K562 (cell line): ENCODE measurements at regions not wholly inside any gene's neighbourhood (a gene's known extent, or its start where the extent isn't known, plus 50 kb on each side); places are given as distances from the start of the nearest gene placed in this dataset.

Experiments used
- ATAC-seq: fragments of 200-7000 bp; cut with Tn5 transposase; 3 replicates; pipeline ENCODE4 v1.9.1; 2020; ENCODE audit warnings: moderate library complexity
- BruUV-seq: library from RNA; stranded (reverse); fragments of 400-500 nt; replicated peaks from 2 replicates; lab custom pipeline; 2021; lab: Mats Ljungman, UMichigan
- CTCF ChIA-PET: fragments of 300-600 bp; formaldehyde crosslinking; extraction: SDS; loops from one replicate; lab custom pipeline; 2021; ENCODE audit warnings: low intra/inter-chr PET ratio; lab: Yijun Ruan, JAX
- POLR2A ChIA-PET: fragments of 300-600, 350-650 bp; sonication (Branson Sonifier 250); formaldehyde crosslinking; extraction: SDS; loops from one replicate; lab custom pipeline; 2021; ENCODE audit warnings: antibody characterized with exemption, inconsistent platforms; lab: Yijun Ruan, JAX
- DNase-seq, 4 experiments: peaks; one replicate each; pipeline versions ENCODE4 v3.0.0 to v3.0.0-alpha.2; 2011 to 2018; ENCODE audit warnings: low spot score in 3 of 4, mixed read lengths in 3 of 4; ENCODE audit errors: extremely low read depth in 1 of 4
- FAIRE-seq: peaks from 2 replicates; lab custom pipeline; 2011; peaks lifted over from hg19 to GRCh38; lab: Jason Lieb, UNC
- H2AFZ ChIP-seq: 2 replicates; pipeline ENCODE4 v1.6.0; 2011; ENCODE audit warnings: low read depth, low read length, control low read depth, inconsistent platforms
- H3K27ac ChIP-seq: fragments of 200-600 bp; 3 replicates; pipeline ENCODE4 v1.8.0; 2011; ENCODE audit warnings: low read depth, mild to moderate bottlenecking, control low read depth, inconsistent platforms, low read length, moderate library complexity, mixed read lengths; ENCODE audit errors: extremely low read depth
- H3K27me3 ChIP-seq, 2 experiments: fragments of 300-600 bp in 1 of 2; 2 replicates in 1 of 2; 3 replicates in 1 of 2; pipeline versions ENCODE4 v1.6.0 to v1.8.0; 2011; ENCODE audit warnings: inconsistent platforms in 2 of 2, low read length in 2 of 2, mild to moderate bottlenecking in 1 of 2, mixed read lengths in 1 of 2, moderate library complexity in 1 of 2; ENCODE audit not compliant: control insufficient read depth in 2 of 2, insufficient read depth in 2 of 2
- H3K36me3 ChIP-seq: fragments of 300-600 bp; 3 replicates; pipeline ENCODE4 v1.8.0; 2011; ENCODE audit warnings: mild to moderate bottlenecking, low read length, inconsistent platforms; ENCODE audit not compliant: control insufficient read depth, insufficient read depth
- H3K4me1 ChIP-seq, 2 experiments: fragments of 200-600 bp in 1 of 2; replicated peaks in 1 of 2; 2 replicates in 1 of 2; 3 replicates in 1 of 2; pipeline versions ENCODE4 v1.5.1 to v1.8.0; 2011; ENCODE audit warnings: inconsistent platforms in 2 of 2, low read length in 2 of 2, mild to moderate bottlenecking in 1 of 2, mixed read lengths in 1 of 2, moderate library complexity in 1 of 2; ENCODE audit not compliant: control insufficient read depth in 2 of 2, insufficient read depth in 2 of 2
- H3K4me2 ChIP-seq: 2 replicates; pipeline ENCODE4 v1.6.1; 2011; ENCODE audit warnings: low read length, control low read depth, inconsistent platforms, mixed read lengths; ENCODE audit not compliant: insufficient read depth
- H3K4me3 ChIP-seq: fragments of 200-600 bp; sonication (generic), shearing (Covaris generic); 2 replicates; pipeline ENCODE4 v1.5.1; 2016; ENCODE audit warnings: control low read depth, inconsistent platforms
- H3K79me2 ChIP-seq: fragments of 200-600 bp; 3 replicates; pipeline ENCODE4 v1.8.0; 2011; ENCODE audit warnings: low read length, inconsistent platforms; ENCODE audit not compliant: control insufficient read depth, insufficient read depth
- H3K9ac ChIP-seq, 2 experiments: 2 replicates each; pipeline versions ENCODE4 v1.6.0 to v1.6.1; 2011; ENCODE audit warnings: low read depth in 2 of 2, low read length in 2 of 2, control low read depth in 1 of 2, inconsistent platforms in 1 of 2, mild to moderate bottlenecking in 1 of 2, mixed read lengths in 1 of 2; ENCODE audit not compliant: insufficient read depth in 1 of 2
- H3K9me1 ChIP-seq: one replicate; pipeline ENCODE4 v1.6.0; 2011; ENCODE audit warnings: inconsistent platforms, mild to moderate bottlenecking, low read length, moderate library complexity; ENCODE audit not compliant: control insufficient read depth, insufficient read depth
- H3K9me3 ChIP-seq: replicated peaks from 2 replicates; pipeline ENCODE4 v1.5.1; 2011; ENCODE audit warnings: low read depth, low read length, inconsistent platforms; ENCODE audit not compliant: control insufficient read depth, insufficient read depth
- H4K20me1 ChIP-seq: replicated peaks from 2 replicates; pipeline ENCODE4 v1.6.1; 2011; ENCODE audit warnings: low read length, inconsistent platforms, mixed read lengths; ENCODE audit not compliant: control insufficient read depth, insufficient read depth
- ARID3B ChIP-seq: fragments of 250-450 bp; sonication (Bioruptor Pico); IDR thresholded peaks from 2 replicates; pipeline ENCODE4 v1.4.0; 2020; ENCODE audit warnings: borderline replicate concordance
- ARID4B ChIP-seq: sonication (generic); formaldehyde crosslinking; IDR thresholded peaks from 2 replicates; pipeline ENCODE4 v1.8.0; 2022; ENCODE audit warnings: mild to moderate bottlenecking, missing genetic modification reagents
- ATF6 ChIP-seq: sonication (generic); formaldehyde crosslinking; IDR thresholded peaks from 2 replicates; pipeline ENCODE4 v1.4.0; 2020; ENCODE audit warnings: mild to moderate bottlenecking, missing genetic modification reagents
- CBX5 ChIP-seq: IDR thresholded peaks from 2 replicates; pipeline ENCODE4 v1.6.1; 2014; ENCODE audit warnings: low read depth, borderline replicate concordance
- NFE2 ChIP-seq: IDR thresholded peaks from 2 replicates; pipeline ENCODE4 v1.6.1; 2014; ENCODE audit warnings: antibody characterized with exemption, low read depth
- NRF1 ChIP-seq, 2 experiments: fragments of 450-650 bp; IDR thresholded peaks in 1 of 2; conservative IDR thresholded peaks in 1 of 2; 2 replicates each; pipeline ENCODE4 v1.6.1; 2014; ENCODE audit warnings: mild to moderate bottlenecking in 2 of 2
- POLR3A ChIP-seq: IDR thresholded peaks from 2 replicates; pipeline ENCODE4 v1.6.1; 2011; ENCODE audit warnings: borderline replicate concordance, mild to moderate bottlenecking, moderate library complexity; ENCODE audit not compliant: insufficient read length, insufficient read depth; ENCODE audit errors: extremely low read depth
- SETDB1 ChIP-seq: IDR thresholded peaks from one replicate; pipeline ENCODE4 v1.6.1; 2012; ENCODE audit warnings: low read length, control low read depth, inconsistent platforms
- SMAD2 ChIP-seq: fragments of 150-350 bp; IDR thresholded peaks from 2 replicates; pipeline ENCODE4 v1.6.1; 2014; ENCODE audit warnings: low read depth, mild to moderate bottlenecking, low read length
- SRSF1 ChIP-seq: fragments of 200-400 bp; formaldehyde crosslinking; IDR thresholded peaks from 2 replicates; pipeline ENCODE4 v1.6.1; 2017; ENCODE audit warnings: mild to moderate bottlenecking, low read depth, low read length, moderate library complexity
- STAT5B ChIP-seq: fragments of 250-450 bp; sonication (Bioruptor Pico); IDR thresholded peaks from 2 replicates; pipeline ENCODE4 v1.8.0; 2021; ENCODE audit warnings: mild to moderate bottlenecking, inconsistent platforms
- ZC3H4 ChIP-seq: sonication (generic); formaldehyde crosslinking; IDR thresholded peaks from 2 replicates; pipeline ENCODE4 v1.9.0; 2021; ENCODE audit warnings: missing genetic modification reagents, borderline replicate concordance
- ZEB2 ChIP-seq: fragments of 450-650 bp; IDR thresholded peaks from 2 replicates; pipeline ENCODE4 v1.6.1; 2016
- ZNF217 ChIP-seq: sonication (generic); formaldehyde crosslinking; IDR thresholded peaks from 2 replicates; pipeline ENCODE4 v1.8.0; 2022; ENCODE audit warnings: mild to moderate bottlenecking, missing genetic modification reagents
- ZNF707 ChIP-seq: fragments of 250-450 bp; sonication (Bioruptor Pico); conservative IDR thresholded peaks from 2 replicates; pipeline ENCODE4 v1.8.0; 2022; ENCODE audit warnings: inconsistent platforms, mild to moderate bottlenecking, moderate library complexity
- WGBS: fragments of 100-300 bp; shearing (Covaris generic); methylation state at CpG from one replicate; pipeline ENCODE4 v1.1.6; 2016; ENCODE audit warnings: low coverage, mixed read lengths; ENCODE audit not compliant: insufficient coverage; ENCODE audit errors: missing lambda C conversion rate; 5-methylcytosine and 5-hydroxymethylcytosine counted together
- in situ Hi-C: fragments of 300-500 bp; cut with MboI; formaldehyde crosslinking; loops from 4 replicates; pipeline ENCODE4 v1.15.0; 2018; ENCODE audit warnings: inconsistent platforms, mixed read lengths
- intact Hi-C: fragments of 100-400 bp; cut with micrococcal nuclease; formaldehyde crosslinking; loops from 2 replicates; pipeline ENCODE4 v1.14.2; 2022

- no peaks in the 10 kb centered on the region for H3K9me3 ChIP-seq
- no peak overlapping the region for H2AFZ ChIP-seq
- H3K9me1 ChIP-seq: no peaks in the 10 kb centered on the region
- H3K4me3 ChIP-seq: no peak overlapping the region
- no peak overlapping the region for H3K4me2 ChIP-seq
- no peaks in the 10 kb centered on the region for H3K36me3 ChIP-seq
- ChIA-PET POLR2A (interaction anchor here (1.0 to 1.5 kb wide), 2 partner anchors 15 to 64 kb away, joined by 3 read pairs; no protein-coding TSS in a partner anchor), CTCF (no interaction called here)
- BruUV-seq: no TSS peak
- in situ Hi-C loops: no loop called here
- FAIRE-seq (no peak), ATAC-seq (no peak), DNase-seq (no peak)
- no peaks in the 10 kb centered on the region for H3K79me2 ChIP-seq
- H3K9ac ChIP-seq: no peak overlapping the region
- 2% methylated on average over 2 of the region's 2 CpGs for WGBS
- H3K27ac ChIP-seq: no peak overlapping the region
- no peaks in the 10 kb centered on the region for H3K27me3 ChIP-seq
- intact Hi-C loops: no loop called here
- no peaks in the 10 kb centered on the region for H4K20me1 ChIP-seq
- no peaks in the 10 kb centered on the region for H3K4me1 ChIP-seq
- TF ChIP-seq POLR3A: no peak
- TF ChIP-seq SRSF1: no peak
- no peak for TF ChIP-seq NFE2
- TF ChIP-seq SMAD2: no peak
- no peak for TF ChIP-seq ZNF217 (CRISPR knock-in tag)
- no peak for TF ChIP-seq ARID3B (CRISPR knock-in tag)
- TF ChIP-seq ATF6: no peak
- TF ChIP-seq STAT5B: no peak
- TF ChIP-seq ARID4B: no peak
- TF ChIP-seq ZEB2: no peak
- TF ChIP-seq CBX5: no peak
- TF ChIP-seq SETDB1: no peak
- TF ChIP-seq ZNF707: no peak
- TF ChIP-seq ZC3H4: no peak
- no peak for TF ChIP-seq NRF1 (conservative IDR thresholded peaks at IDR 0.05 in 1 of 2, IDR thresholded peaks at IDR 0.05 in 1 of 2)
Measured at GRCh38 chr6:8155259-8156012, 53.1 kb upstream of the EEF1E1 start.
